Nephron progenitor cell (in vitro differentiated cells): ENCODE measurements at regions not wholly inside any gene's neighbourhood (a gene's known extent, or its start where the extent isn't known, plus 50 kb on each side); places are given as distances from the start of the nearest gene placed in this dataset.

Source experiments
- DNase-seq: peaks from one replicate; pipeline ENCODE4 v3.0.0; 2021
- H3K27ac Mint-ChIP-seq: 2 replicates; pipeline ENCODE4 v1.8.0; 2021; ENCODE audit warnings: mild to moderate bottlenecking, moderate library complexity, mixed read lengths
- H3K27me3 Mint-ChIP-seq: 2 replicates; pipeline ENCODE4 v1.8.0; 2021; ENCODE audit warnings: mild to moderate bottlenecking, low read depth, mixed read lengths; ENCODE audit not compliant: poor library complexity
- H3K36me3 Mint-ChIP-seq: 2 replicates; pipeline ENCODE4 v1.8.0; 2021; ENCODE audit warnings: low read depth, mixed read lengths
- H3K4me1 Mint-ChIP-seq: 2 replicates; pipeline ENCODE4 v1.8.0; 2021; ENCODE audit warnings: mixed read lengths
- H3K4me3 Mint-ChIP-seq: 2 replicates; pipeline ENCODE4 v1.8.0; 2021; ENCODE audit warnings: mild to moderate bottlenecking, moderate library complexity, mixed read lengths
- H3K9me3 Mint-ChIP-seq: 2 replicates; pipeline ENCODE4 v1.8.0; 2021; ENCODE audit warnings: mild to moderate bottlenecking, moderate library complexity, mixed read lengths
- CTCF ChIP-seq: fragments of 200-600 bp; sonication (generic); IDR thresholded peaks from 2 replicates; pipeline ENCODE4 v1.5.0; 2021; ENCODE audit warnings: antibody characterized with exemption

GRCh38 chr6:53983301-53983700, 127.9 kb upstream of the MLIP start:
- no peak for DNase-seq
- H3K4me1 Mint-ChIP-seq = peaks cover 19% of the 10 kb centered on the region
- peaks cover 4% of the 10 kb centered on the region for H3K27me3 Mint-ChIP-seq
- H3K9me3 Mint-ChIP-seq = no peaks in the 10 kb centered on the region
- no peak overlapping the region for H3K27ac Mint-ChIP-seq
- no peak for TF ChIP-seq CTCF
- no peak overlapping the region for H3K4me3 Mint-ChIP-seq
- no peaks in the 10 kb centered on the region for H3K36me3 Mint-ChIP-seq

GRCh38 chr6:53984163-53984562, 127.1 kb upstream of the MLIP start:
- no peak overlapping the region for H3K4me3 Mint-ChIP-seq
- no peaks in the 10 kb centered on the region for H3K9me3 Mint-ChIP-seq
- no peak overlapping the region for H3K27ac Mint-ChIP-seq
- peaks cover 4% of the 10 kb centered on the region for H3K27me3 Mint-ChIP-seq
- no peaks in the 10 kb centered on the region for H3K36me3 Mint-ChIP-seq
- peaks cover 25% of the 10 kb centered on the region for H3K4me1 Mint-ChIP-seq
- no peak for DNase-seq
- no peak for TF ChIP-seq CTCF

GRCh38 chr6:53984581-53984980, 126.7 kb upstream of the MLIP start:
- Mint-ChIP-seq H3K27ac (no peak overlapping the region), H3K9me3 (no peaks in the 10 kb centered on the region), H3K36me3 (no peaks in the 10 kb centered on the region), H3K27me3 (peaks cover 4% of the 10 kb centered on the region), H3K4me1 (peaks cover 29% of the 10 kb centered on the region), H3K4me3 (no peak overlapping the region)
- no peak for TF ChIP-seq CTCF
- no peak for DNase-seq

GRCh38 chr6:53985366-53985765, 125.9 kb upstream of the MLIP start:
- Mint-ChIP-seq H3K27ac (no peak overlapping the region), H3K27me3 (peaks cover 4% of the 10 kb centered on the region), H3K4me3 (no peak overlapping the region), H3K4me1 (peaks cover 34% of the 10 kb centered on the region), H3K9me3 (no peaks in the 10 kb centered on the region), H3K36me3 (no peaks in the 10 kb centered on the region)
- no peak for TF ChIP-seq CTCF
- DNase-seq = no peak

GRCh38 chr6:53986165-53986720, 125.0 kb upstream of the MLIP start:
- no peaks in the 10 kb centered on the region for H3K36me3 Mint-ChIP-seq
- peak; percentile 86 for TF ChIP-seq CTCF
- H3K4me1 Mint-ChIP-seq = peaks cover 40% of the 10 kb centered on the region
- peak overlapping the region; percentile 92 for H3K27ac Mint-ChIP-seq
- no peaks in the 10 kb centered on the region for H3K9me3 Mint-ChIP-seq
- peaks cover 4% of the 10 kb centered on the region for H3K27me3 Mint-ChIP-seq
- H3K4me3 Mint-ChIP-seq = no peak overlapping the region
- DNase-seq = peak; percentile 52

- Mint-ChIP-seq H3K9me3 (no peaks in the 10 kb centered on the region), H3K4me3 (peak overlapping the region; percentile 19), H3K27me3 (peaks cover 4% of the 10 kb centered on the region), H3K36me3 (no peaks in the 10 kb centered on the region), H3K27ac (peak overlapping the region; percentile 92), H3K4me1 (peaks cover 40% of the 10 kb centered on the region)
- TF ChIP-seq CTCF = no peak
- peak; percentile 8 for DNase-seq
Measured at GRCh38 chr6:53986721-53987521, 124.3 kb upstream of the MLIP start.
